ENCODE measurements at regions not wholly inside any gene's neighbourhood (a gene's known extent, or its start where the extent isn't known, plus 50 kb on each side); places are given as distances from the start of the nearest gene placed in this dataset.
"Not testable (repeated sequence)": the region's sequence is repeated elsewhere in the genome, so short reads cannot be mapped to it uniquely, and the experiment has no call there.

DNA sequence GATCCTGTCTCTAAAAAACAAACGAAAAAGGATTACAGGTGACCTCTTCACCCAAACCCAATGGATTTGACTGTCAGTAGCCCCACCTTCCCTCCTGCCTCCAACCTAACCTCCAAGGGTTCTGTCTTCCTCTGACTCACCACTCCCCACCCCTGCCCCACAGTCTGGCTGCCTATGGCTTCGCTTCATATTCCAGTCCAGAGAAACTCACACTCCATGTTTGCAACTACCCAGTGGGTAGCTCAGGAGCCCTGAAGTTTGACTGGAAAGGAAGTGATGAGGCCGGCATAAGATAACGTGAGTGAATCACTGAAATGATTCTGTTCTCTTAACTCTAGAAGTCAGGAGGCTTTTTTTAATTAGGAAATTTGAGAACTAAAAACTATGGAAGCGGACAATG lies 303.9 kb downstream of the FOXO1 start:
- DNase-seq (ENCODE audit: low spot score) = no peak

DNA sequence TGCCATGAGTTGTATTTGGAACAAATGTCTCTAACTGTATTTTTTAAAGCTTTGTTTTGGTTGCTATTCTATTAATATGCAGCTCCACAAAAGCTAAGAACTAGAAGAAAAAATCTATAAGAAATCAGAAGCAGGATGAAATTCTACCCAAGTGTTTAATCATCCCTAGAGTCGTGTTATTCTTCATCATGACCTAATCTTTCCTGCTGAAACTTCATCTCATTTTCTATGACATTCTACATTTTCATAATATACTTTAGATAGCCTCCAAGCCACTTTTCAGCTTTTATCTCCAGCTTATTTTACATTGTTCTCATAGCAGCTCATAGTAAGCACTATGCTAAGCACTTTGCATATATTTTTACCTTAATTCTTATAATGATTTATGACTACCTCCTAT lies 302.8 kb downstream of the FOXO1 start:
- DNase-seq (ENCODE audit: low spot score) = no peak

DNA sequence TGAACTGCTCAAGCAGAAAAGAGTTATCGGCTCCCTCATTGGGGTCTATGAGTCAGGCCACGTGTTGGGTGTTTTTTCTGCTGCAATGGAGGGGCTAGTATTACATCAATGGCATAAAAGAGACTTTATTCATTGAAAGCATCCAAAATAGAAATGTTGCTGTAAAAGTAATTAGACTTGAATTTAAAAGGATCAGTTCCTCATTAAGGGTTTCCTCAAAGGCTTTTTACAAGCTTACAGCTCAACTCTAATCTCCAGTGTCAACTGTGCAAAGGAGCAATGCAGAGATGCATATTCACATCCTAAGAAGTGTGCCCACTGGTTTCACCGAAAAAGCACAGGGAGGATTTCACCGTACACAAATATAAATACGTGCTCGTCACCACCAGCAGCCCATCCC lies 300.3 kb downstream of the FOXO1 start:
- no peak for DNase-seq (ENCODE audit: low spot score)

DNA sequence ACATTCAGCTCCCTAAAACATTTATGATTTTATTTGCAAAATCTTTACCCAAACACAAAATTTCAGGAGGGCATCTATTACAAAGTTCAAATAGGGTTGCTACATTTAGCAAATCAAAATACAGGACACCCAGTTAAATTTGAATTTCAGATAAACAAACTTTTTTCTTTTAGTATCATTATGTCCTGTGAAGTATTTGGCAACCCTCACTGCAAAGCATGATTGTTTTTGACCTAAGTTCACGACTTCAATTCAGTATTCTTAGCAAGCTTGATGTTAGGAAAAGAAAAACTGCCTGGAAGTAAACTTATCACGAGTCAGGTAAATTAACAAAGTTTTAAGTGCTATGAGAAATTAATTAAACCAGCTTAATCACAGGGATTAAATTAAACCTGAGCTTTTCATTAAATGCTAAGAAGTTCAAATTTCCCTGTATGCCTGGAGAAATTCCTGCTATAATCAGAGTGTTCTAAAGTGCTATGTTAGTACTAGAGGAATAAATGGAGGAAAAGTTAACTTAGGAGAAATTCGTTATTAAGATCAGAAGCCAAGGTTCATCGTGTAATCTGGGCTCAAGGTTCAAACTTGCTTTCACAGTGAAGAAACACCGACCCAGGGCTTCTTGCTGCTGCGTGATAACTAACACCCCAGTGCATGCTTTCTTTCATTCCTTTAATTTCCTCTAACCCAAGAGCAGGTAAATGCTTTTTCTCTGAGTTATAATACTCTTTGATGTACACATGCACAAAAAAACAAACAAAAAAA lies 298.1 kb downstream of the FOXO1 start:
- DNase-seq (ENCODE audit: low spot score) = no peak

DNA sequence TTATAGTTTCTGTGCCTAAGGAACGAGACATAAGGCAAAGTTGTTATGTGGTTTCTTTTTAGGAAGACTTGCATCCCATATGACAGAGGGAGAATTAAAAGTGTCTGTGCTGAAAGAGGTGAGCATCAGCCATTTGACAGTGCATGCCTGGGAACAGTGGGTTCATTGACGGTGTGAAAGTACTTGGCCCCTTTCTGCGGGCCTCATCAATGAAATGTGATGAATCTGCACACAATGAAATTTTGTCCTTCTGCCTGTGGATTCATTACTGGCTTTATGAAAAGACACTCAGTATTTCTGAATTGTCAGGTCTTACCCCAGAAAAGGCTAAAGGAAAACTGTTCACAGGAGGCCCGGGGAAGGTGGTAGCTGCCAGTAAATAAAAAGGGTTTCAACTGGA lies 295.8 kb downstream of the FOXO1 start:
- DNase-seq (ENCODE audit: low spot score) = no peak

DNA sequence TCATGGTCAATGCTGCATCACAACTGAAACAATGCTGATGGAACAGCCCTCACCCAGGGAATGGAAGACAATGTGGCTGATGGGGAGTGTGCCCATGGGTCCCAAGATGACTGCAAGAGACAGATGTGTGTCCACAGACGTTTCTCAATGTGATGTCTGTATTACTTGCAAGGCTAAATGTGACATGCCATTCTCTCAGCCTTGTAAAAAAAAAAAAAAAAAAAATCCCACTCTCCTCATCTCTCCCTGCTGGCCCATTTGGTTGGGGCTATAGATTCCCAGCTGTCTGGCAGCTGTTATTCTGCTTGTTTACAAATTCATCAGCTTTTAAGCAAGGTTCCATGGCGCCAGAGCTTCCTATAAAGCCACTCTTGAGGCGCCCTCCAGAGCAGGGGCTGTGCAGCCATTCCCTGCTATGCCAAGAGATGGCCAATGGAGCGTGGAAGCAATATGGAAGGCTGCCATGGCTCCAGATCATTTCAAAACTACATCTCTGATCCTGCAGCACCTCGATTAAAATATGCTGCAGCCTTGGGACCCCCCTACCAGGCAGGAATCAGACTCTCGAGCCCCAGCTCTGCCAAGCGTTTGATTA lies 294.8 kb downstream of the FOXO1 start:
- no peak for DNase-seq (ENCODE audit: low spot score)

DNA sequence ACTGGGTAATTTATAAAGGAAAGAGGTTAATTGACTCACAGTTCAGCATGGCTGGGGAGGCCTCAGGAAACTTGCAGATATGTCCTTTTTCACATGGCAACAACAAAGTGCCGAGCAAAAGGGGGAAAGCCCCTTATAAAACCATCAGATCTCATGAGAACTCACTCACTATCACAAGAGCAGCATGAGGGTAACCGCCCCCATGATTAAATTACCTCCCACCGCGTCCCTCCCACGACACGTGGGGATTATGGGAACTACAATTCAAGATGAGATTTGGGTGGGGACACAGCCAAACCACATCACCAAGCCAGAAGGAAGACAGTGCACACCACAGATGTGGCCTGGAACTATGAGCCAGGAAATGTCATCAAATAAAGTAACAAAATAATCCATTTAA lies 292.8 kb downstream of the FOXO1 start:
- DNase-seq (ENCODE audit: low spot score) = not testable (repeated sequence)

DNA sequence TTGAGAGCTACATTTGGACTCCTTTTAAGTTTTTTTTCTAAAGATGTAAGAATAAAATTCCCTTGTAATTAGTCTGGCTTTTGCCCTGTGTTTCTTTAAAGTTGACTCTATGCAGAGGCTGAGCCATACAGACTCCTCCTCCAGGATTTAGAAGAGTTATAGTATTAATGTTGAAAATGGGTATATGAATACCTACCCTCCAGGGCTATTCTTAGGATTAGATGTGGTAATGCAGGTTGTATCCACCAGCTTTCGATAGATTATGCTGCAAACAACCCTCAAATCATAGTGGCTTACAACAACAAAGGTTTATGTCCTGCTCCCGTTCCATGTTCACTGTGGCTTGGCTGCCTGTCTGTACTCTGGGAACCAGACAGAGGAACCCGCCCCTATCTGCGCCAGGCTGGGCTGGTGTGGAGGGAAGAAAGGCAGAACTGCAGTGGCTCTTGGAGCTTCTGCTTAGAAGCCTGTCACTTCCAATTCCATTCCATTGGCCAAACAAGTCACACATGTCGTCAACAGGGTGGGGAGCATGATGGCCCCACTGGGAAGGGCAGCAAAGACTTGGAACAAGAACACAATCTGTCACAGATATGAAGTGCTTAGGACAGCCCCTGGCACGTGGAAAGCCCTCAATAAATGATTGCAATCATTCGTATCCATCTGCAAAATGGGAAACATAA lies 290.8 kb downstream of the FOXO1 start:
- DNase-seq (ENCODE audit: low spot score) = no peak

DNA sequence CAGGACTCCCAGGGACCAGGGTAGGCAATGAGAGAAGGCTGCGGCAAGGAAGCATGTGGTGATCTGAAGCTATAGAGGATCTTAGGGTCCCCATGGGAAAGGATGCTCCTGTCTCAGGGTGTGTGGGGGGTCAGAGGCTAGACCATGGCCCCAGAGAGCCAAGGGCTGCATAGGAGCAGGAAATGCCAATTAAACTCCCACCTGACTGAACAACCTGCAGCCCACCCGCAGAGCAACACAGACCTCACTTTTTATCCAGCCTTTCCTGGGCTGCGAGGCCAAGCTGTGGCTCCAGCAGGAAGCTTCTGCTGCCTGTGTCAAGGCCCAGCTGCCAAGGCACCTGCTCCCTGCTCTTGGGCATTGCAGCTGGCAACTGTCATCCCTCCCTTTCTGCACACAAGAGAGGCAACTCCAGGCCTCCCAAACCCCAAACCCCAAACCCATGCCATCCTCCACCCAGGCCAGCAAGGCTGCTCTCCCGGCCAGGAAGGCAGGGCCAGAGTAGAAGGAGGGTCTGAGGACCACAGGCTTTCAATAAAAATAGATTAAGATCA lies 290.1 kb downstream of the FOXO1 start:
- no peak for DNase-seq (ENCODE audit: low spot score)

DNA sequence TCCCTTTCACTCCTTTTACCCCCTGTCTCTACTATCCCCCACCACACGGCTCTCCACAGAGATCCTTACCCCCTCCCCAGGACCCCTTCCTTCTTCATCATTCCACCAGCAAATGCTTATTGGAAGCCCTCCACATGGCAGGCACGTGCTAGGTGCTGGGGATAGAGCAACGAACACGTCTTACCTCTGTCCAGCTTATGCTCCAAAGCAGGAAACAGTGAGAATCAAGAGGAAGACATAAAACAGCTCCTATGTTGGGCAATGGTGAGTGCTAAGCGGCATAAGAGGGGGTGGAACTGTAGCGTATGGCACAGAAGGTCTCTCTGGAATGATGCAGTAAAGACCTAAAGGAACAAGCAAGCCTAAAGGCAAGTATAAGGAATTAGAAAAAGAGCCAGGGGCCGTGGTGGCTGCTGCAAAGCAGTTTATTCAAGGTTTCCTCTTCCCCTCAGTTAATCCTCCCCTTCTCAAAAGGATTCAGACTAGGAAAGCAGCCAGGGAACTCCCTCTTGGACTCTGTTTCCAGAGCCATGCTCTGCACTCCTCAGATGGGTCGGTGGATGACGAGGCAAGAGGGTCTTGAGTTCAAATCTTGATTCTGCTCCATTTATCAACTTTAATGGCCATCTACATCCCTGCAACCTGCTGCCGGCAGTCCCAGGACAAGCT lies 289.4 kb downstream of the FOXO1 start:
- no peak for DNase-seq (ENCODE audit: low spot score)

DNA sequence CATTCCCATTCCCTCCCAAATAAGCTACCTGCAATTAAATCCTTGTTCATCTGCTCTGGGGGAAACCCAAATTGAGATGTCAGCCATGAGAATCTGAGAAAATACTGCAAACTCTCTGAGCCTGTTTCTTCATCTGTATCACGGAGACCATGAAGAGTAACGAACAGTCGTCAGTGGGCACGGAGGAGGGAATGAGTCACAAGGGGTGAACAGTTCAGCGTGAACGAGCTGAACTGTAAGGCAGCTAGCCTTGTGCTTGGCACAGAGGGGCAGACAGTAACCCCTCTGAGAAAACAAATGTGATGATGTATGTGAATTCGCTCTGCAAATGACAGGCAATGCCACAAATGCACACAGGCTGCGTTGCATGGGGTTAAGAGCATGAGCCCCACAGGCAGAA lies 288.7 kb downstream of the FOXO1 start:
- DNase-seq (ENCODE audit: low spot score) = peak; percentile 60

DNA sequence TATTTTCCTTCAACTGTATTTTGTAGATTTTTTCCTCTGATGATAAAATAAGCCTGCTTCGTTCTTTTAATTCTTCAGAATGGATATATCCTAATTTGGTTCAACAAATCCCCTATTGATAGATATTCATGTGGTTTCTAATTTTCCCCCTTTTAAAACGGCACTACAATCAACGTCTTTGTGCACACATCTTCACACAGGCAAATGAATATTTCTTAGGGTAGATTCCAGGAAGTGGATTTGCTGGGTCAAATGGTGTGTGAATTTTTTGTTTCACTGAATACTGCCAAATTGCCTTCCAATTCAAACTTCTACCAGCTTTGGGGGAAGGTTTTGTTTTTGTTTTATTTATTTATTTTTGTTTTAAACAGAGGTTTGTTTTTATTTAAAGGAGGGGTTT lies 287.2 kb downstream of the FOXO1 start:
- no peak for DNase-seq (ENCODE audit: low spot score)

DNA sequence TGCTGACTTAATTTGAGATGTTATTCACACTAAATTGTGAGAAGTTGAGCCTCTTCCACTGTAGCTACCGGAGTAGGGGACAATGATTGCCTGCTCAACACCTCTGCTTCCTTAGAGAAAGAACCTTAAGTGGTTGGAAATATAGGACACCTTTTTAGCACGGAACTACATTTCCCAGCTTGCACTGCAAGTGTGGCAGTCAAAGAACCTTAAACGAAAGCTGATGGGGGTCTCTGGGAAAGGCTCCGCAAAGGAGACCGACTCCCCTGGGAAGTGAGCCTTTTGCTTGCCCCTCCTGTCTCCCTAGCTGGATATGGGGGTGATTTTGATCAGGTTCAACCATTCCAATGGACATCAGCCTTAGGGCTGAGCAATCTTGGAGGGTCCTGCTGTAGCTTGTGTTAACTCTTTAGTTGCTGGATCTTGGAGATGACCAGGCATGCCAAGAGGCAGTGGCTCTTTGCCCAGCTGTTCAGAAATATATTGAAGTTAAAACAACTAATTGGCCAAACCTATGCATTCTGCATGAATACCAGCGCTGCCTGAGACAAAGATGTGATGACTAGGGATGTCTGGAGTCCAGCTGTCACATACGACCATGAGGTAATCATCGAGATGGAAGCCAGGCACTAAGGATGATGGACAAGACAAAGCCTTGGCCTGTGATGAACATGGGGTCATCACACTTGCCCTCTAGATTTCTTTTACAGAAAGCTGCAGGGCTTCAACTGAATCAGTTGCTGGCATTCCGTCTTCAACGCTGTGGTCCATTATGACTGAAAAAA lies 286.5 kb downstream of the FOXO1 start:
- no peak for DNase-seq (ENCODE audit: low spot score)

DNA sequence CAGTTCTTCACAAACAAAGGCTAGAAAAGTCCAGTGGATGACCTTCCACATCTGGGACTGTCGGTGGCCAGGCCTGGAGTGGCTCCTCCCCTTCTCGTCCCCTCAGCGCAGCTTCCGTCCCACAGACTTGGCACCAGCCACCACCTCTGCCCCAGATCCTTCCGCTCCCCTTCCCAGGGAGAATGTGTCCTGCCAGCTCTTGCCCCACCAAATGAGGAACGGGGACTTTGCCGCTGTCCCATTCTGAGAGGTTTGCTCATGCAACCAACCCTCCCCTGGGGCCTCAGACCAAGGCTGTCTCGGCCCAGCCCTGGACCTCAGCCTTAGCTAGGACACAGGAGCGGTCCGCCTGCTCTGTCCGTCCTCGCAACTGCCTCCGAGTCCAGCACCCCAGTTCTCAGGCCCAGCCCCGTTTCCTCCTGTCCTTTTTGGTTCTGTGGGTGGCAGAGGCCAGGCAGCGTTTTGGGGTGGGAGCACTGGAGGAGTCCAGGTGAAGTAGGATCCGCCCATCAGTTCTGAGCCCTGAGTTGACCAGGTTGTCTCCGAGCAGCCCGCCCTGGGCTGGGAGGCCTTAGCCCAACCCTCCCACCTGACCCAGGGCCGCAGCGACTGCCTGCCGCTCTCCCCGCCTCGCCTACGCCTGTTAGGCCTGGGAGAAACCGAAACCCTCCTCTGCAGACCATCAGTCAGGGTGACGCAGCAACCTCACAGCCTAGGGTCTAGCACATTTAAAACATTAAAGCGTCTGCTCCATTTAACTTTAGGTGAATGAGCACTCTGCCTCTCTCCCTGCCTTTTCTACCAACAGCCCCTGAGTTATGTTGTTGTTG lies 284.3 kb downstream of the FOXO1 start:
- DNase-seq (ENCODE audit: low spot score) = no peak

DNA sequence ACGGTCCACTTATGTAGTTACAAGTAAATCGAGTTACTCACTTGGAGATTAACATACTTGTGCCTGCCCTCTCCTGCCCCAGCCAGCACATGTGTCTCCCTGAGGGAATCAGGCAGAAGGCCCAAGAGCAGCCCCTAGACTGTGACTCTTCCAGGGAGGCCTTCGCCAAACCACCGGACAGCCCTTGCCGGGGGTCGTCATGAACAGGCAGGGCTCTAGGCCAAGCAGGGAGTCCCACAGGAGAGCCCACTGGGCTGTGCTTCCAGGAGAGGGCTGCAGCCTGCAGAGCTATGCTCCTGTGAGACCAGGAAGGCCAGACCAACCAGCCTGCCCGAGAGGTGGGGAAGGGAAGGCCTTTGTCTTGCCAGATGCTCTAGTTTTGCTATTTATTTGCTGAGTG lies 283.3 kb downstream of the FOXO1 start:
- DNase-seq (ENCODE audit: low spot score) = no peak

DNA sequence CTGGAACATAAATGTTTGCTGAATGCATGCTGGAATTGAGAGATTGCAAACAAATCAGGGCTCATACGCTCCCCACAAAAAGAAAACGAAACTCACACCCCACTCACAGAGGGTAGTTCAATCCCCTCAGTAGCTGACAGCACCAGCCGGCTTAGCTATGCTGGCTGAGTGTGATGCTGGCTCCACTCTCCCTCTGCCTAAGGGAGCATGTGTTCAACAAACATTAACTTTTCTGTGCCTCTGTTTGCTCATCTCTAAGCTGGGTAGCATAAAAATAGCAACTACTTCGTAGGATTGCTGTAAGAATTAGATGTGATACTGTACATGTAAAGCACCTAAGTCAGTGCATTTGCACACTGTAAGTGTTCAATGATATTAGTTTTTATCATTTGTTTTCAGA lies 282.6 kb downstream of the FOXO1 start:
- DNase-seq (ENCODE audit: low spot score) = no peak

DNA sequence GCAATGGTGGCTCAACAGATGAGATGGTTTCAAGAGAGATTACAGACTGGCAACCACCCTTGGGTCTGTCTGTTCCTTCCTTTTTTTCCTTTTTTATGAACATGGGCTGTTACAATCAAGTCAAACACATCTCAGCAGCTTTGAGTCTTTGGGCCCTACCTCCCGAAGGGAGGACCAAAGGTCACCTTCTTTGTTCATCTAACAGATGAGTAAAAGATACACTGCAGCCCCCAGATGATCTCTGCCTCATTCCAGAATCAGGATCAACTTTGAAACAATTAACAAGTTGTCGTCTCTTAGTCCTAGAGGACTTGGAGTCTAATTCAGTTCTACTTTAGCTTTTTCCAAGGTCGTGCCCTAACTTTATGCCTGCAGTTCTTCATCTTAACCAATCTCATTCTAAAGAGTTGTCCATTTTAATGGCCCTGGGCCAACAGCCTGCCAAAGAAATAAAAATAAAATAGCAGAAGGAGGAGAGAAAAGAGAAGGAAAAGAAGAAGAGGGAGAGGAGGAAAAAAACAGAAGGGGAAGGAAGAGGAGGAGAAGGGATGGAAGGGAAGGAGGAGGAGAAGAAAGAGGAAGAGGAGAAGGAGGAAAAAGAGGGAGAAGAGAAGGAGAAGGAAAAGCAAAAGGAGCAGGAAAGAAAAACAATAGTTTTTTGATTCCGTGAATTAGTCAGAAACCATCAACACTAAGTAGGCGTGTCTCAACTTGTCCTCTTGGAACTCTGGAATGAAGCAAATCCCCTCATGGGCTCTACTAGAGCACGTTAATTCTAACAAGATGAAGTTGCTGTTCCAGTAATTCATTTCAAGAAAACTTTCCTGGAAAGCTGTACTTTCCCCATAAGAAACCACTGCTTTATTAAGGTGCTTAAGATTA lies 281.2 kb downstream of the FOXO1 start:
- DNase-seq (ENCODE audit: low spot score) = no peak

DNA sequence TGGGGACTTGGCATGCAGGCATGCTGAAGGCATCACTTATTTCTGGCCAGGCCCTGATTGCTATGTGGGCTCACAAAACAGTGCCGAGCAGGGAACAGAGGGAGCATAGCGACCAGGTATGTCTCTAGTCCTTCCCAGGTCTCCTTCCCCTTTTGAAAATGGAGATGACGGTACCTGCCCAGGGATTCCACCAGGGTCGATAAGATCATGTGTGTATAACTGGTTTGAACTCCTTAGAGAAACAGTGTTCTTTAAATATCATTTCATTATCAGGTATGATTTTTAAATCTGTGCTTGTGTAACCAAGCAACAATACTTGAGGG lies 280.6 kb downstream of the FOXO1 start:
- DNase-seq (ENCODE audit: low spot score) = no peak

DNA sequence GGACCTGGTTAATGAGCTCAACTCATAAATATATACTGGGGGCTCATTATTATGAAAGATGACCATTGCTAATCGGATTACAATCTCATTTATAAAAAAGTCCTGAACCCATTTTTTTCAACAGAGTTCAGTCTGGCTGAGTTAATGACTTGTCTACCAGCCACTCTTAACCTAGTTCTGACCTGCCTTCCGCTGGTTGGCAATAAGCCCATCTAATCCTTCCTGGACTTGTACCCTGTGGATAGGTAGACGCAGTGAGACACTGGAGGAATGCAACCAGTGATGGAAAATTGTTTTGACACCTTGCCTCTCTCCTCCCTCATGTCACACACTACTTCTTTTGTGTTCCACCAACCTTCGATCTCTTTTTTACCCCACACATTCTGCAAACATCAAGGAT lies 279.9 kb downstream of the FOXO1 start:
- DNase-seq (ENCODE audit: low spot score) = no peak

DNA sequence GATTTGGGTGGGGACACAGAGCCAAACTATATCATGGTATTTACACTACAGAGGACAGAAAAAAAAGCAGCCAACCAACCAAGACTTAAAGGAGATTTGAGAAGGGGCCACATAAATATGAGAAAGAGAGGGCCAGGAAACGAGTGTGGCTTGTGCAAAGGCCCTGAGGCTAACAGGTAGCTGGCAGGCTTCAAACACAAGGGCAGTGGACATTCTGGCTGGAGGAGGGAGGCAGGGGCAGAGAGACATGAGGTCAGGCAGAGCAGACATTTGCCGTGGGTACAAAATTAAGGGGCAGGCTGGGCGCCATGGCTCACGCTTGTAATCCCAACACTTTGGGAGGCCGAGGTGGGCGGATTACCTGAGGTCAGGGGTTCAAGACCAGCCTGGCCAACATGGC lies 278.7 kb downstream of the FOXO1 start:
- no peak for DNase-seq (ENCODE audit: low spot score)
